ENCODE measurements at regions not wholly inside any gene's neighbourhood (a gene's known extent, or its start where the extent isn't known, plus 50 kb on each side); places are given as distances from the start of the nearest gene placed in this dataset.

GRCh38 chr3:5069627-5070026 is 52.5 kb upstream of the ARL8B start:
- no peak for DNase-seq (ENCODE audit: low spot score)

- DNase-seq (ENCODE audit: low spot score) = peak; percentile 68
Observed at GRCh38 chr3:5071061-5071460, 51.0 kb upstream of the ARL8B start.

GRCh38 chr3:5072100-5072816 is 49.8 kb upstream of the ARL8B start:
- DNase-seq (ENCODE audit: low spot score) = no peak
